HG03139 (cell line): ENCODE measurements at regions not wholly inside any gene's neighbourhood (a gene's known extent, or its start where the extent isn't known, plus 50 kb on each side); places are given as distances from the start of the nearest gene placed in this dataset.

ENCODE experiments used
- ATAC-seq: cut with Tn5 transposase; IDR thresholded peaks from one replicate; pipeline ENCODE4 v1.9.1; 2021; ENCODE audit not compliant: unreplicated experiment

DNA sequence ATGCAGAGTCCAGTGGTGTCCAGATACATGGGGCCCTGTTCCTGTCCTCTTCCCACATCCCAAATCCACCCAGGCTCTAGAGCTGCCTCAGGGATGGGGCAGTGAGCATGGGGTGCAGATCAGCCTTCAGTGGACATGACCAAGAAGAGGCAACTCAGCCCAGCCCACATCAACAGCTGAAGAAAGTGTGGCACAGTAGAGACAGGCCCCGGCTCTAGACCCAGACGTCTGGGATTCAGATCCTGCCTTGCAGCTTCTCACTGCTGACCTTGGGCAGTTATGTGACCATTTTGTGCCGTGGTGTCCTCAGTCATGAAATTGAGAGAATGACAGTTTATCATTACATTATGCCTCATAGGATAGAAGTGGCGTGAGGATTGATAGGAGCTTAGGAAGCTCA lies 54.6 kb upstream of the CST7 start:
- no peak for ATAC-seq

DNA sequence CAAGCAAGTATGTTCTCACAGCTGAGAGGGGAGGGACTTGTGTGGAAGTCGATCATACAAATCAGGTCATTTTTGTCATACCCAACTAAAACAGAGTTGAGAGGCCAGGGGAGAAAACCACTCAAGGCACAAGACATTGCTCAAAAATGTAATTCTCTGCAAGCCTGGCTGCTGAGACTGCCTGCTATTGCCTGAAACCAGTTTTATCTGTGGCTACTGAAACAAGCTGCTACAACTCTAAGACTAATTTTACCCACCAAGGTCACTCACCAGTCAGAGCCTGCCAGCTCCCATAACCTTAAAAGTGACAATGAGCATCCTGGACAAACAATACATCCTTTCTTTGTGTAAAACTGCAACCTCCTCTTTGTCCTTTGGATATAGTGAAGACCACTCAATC lies 54.1 kb upstream of the CST7 start:
- no peak for ATAC-seq

DNA sequence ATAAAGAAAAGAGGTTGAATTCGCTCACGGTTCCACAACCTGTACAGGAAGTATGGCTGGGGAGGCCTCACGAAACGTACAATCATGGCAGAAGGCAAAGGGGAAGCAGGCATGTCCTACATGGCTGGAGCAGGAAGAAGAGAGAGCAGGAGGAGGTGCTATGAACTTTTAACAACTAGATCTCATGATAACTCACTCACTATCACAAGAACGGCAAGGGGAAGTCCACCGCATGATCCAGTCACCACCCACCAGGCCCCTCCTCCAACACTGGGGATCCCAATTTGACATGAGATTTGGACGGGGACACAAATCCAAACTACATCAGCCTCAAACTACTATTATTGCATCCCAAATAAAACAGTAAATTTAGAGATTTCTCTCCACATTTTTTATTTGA lies 53.6 kb upstream of the CST7 start:
- ATAC-seq: no peak

DNA sequence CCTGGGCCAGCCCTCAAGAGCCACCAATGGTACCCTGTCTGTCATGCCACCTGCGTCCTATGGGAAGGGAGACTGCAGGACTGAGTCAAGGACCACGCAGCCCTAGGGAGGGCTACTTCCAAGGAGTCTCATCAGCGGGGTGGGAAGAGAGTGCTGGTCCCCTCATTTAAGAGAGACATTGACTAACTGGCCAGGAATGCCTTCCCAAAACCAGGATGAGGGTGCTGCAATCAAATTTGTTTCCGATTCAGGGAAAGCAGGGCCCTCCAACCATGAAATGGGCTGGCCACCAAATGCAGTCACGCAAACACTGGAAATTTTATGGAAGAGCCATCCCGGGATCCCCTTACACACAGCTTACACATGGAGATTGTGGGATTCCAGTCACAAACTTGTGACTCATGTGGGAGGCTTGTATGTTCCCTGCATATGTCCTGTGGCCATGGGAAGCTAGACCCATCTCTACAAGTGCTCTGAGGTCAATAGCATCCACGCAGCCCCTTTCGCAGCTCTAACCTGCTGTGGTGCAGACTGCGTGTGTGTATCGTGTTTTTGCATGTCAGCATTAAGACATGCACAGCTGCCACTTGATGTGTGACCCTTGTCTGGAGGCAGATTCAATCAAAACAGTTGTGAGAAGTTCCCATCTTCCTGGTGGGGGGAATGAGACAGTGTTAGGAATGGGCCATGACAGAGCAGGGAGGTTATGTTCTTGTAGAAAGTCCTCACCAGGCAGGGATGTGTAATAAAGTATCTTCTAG lies 53.0 kb upstream of the CST7 start:
- no peak for ATAC-seq

DNA sequence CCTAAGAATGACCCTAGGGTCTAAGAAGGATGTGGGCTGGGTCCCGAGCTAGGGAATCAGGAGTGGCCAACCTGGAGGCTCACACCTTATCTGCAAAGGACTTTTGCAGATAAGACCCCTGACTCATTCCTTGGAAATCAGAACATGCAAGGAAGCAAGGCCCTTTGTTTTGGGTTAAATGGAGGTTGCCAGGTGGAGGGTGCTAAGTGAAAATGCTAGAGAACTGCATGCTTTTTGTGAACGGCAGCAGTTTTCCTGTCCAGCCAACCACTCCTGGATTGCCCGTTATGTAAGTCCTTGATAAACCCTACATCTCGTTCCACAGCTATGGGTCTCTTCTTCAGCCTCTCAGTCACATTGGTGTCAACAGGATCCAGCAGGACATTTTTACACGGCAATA lies 52.1 kb upstream of the CST7 start:
- no peak for ATAC-seq

DNA sequence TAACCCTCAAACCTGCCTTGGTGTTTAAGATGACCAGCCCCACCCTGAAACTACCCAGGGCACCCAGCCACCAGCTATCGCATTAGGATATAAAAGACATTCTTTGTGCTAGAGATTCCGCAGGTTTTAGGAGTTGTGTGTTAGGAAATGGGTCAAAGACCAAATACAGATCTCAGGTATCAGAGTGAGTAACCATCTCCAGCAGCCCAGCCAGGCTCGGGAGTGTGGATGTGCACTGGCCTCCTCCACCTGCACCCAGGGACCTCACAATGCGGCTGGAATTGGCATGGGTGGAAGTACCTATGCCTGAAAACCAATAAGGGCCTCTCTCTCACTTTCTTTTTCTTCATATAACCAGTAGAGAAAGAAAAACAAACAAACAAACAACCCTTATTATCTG lies 51.1 kb upstream of the CST7 start:
- ATAC-seq: no peak

DNA sequence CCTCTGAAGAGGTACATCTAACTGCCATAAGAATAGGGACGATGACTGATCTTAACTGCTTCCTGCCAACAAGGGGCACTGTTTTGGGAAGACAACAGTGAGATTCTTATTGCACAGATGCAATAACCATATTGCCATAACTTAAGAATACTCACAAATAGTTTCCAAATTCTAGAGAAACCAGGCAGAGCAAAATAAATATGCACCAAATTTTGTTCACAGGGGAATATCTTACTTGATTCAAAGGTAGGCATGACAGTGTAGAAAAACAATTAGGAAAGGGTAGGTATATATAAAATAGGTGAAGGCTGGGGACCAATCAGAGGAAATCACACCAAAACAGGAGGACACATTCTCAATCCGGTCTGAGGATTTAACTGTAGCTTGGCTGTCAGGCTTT lies 49.9 kb upstream of the CST7 start:
- ATAC-seq: no peak
